ENCODE measurements at regions not wholly inside any gene's neighbourhood (a gene's known extent, or its start where the extent isn't known, plus 50 kb on each side); places are given as distances from the start of the nearest gene placed in this dataset.

- H3K27me3 ChIP-seq (replicated peaks; ENCODE audit: control insufficient read depth, insufficient read depth, low read length): no peaks in the 10 kb centered on the region
- no peak overlapping the region for H3K4me3 ChIP-seq (replicated peaks; ENCODE audit: low read depth, low read length)
- no peak for TF ChIP-seq CTCF (IDR thresholded peaks at IDR 0.05; ENCODE audit: insufficient read depth, low read length, poor library complexity, severe bottlenecking)
- DNase-seq (ENCODE audit: extremely low read depth, insufficient read length): no peak
- H3K36me3 ChIP-seq (ENCODE audit: control insufficient read depth, insufficient read depth, low read length): no peaks in the 10 kb centered on the region
Measured at GRCh38 chr14:61972711-61973110, 210.5 kb downstream of the SNAPC1 start.

- Histone ChIP-seq H3K36me3 (ENCODE audit: control insufficient read depth, insufficient read depth, low read length) (no peaks in the 10 kb centered on the region), H3K4me3 (replicated peaks; ENCODE audit: low read depth, low read length) (no peak overlapping the region), H3K27me3 (replicated peaks; ENCODE audit: control insufficient read depth, insufficient read depth, low read length) (no peaks in the 10 kb centered on the region)
- DNase-seq (ENCODE audit: extremely low read depth, insufficient read length): no peak
- no peak for TF ChIP-seq CTCF (IDR thresholded peaks at IDR 0.05; ENCODE audit: insufficient read depth, low read length, poor library complexity, severe bottlenecking)
Measured at GRCh38 chr14:61973981-61974380, 211.8 kb downstream of the SNAPC1 start.

GRCh38 chr14:61977217-61977616 is 215.0 kb downstream of the SNAPC1 start:
- no peak for DNase-seq (ENCODE audit: extremely low read depth, insufficient read length)
- TF ChIP-seq CTCF (IDR thresholded peaks at IDR 0.05; ENCODE audit: insufficient read depth, low read length, poor library complexity, severe bottlenecking): no peak

GRCh38 chr14:61988240-61988639 is 226.0 kb downstream of the SNAPC1 start:
- no peak for DNase-seq (ENCODE audit: extremely low read depth, insufficient read length)
- Histone ChIP-seq H3K36me3 (ENCODE audit: control insufficient read depth, insufficient read depth, low read length) (no peaks in the 10 kb centered on the region), H3K27me3 (replicated peaks; ENCODE audit: control insufficient read depth, insufficient read depth, low read length) (no peaks in the 10 kb centered on the region), H3K4me3 (replicated peaks; ENCODE audit: low read depth, low read length) (no peak overlapping the region)
- TF ChIP-seq CTCF (IDR thresholded peaks at IDR 0.05; ENCODE audit: insufficient read depth, low read length, poor library complexity, severe bottlenecking): no peak

More at GRCh38 chr14:61977217-61977616, 215.0 kb downstream of the SNAPC1 start:
- Histone ChIP-seq H3K36me3 (ENCODE audit: control insufficient read depth, insufficient read depth, low read length) (no peaks in the 10 kb centered on the region), H3K27me3 (replicated peaks; ENCODE audit: control insufficient read depth, insufficient read depth, low read length) (no peaks in the 10 kb centered on the region), H3K4me3 (replicated peaks; ENCODE audit: low read depth, low read length) (no peak overlapping the region)

- TF ChIP-seq CTCF (IDR thresholded peaks at IDR 0.05; ENCODE audit: insufficient read depth, low read length, poor library complexity, severe bottlenecking): no peak
- Histone ChIP-seq H3K4me3 (replicated peaks; ENCODE audit: low read depth, low read length) (no peak overlapping the region), H3K27me3 (replicated peaks; ENCODE audit: control insufficient read depth, insufficient read depth, low read length) (no peaks in the 10 kb centered on the region), H3K36me3 (ENCODE audit: control insufficient read depth, insufficient read depth, low read length) (no peaks in the 10 kb centered on the region)
- DNase-seq (ENCODE audit: extremely low read depth, insufficient read length): no peak
Measured at GRCh38 chr14:61992139-61992538, 229.9 kb downstream of the SNAPC1 start.

GRCh38 chr14:61992926-61993325 is 230.7 kb downstream of the SNAPC1 start:
- H3K36me3 ChIP-seq (ENCODE audit: control insufficient read depth, insufficient read depth, low read length): no peaks in the 10 kb centered on the region
- no peak for DNase-seq (ENCODE audit: extremely low read depth, insufficient read length)
- H3K27me3 ChIP-seq (replicated peaks; ENCODE audit: control insufficient read depth, insufficient read depth, low read length): no peaks in the 10 kb centered on the region
- TF ChIP-seq CTCF (IDR thresholded peaks at IDR 0.05; ENCODE audit: insufficient read depth, low read length, poor library complexity, severe bottlenecking): no peak
- no peak overlapping the region for H3K4me3 ChIP-seq (replicated peaks; ENCODE audit: low read depth, low read length)

Data from GM06990 (cell line).